Left lung (tissue), 4 donors: ENCODE measurements at regions not wholly inside any gene's neighbourhood (a gene's known extent, or its start where the extent isn't known, plus 50 kb on each side); places are given as distances from the start of the nearest gene placed in this dataset.
A peak's percentile ranks its signal among the peaks of the same experiment; 100 is the strongest.

Experiments
- ATAC-seq: fragments of 200-7000 bp; cut with Tn5 transposase; one replicate; pipeline ENCODE4 v1.9.1; 2020; ENCODE audit warnings: moderate library complexity
- DNase-seq, 4 donors: peaks; one replicate each; pipeline ENCODE4 v3.0.0-alpha.2; 2013 to 2020
- H3K27ac ChIP-seq, 2 donors: fragments of 200-600 bp; sonication (generic) in 1 of 2; one replicate each; pipeline versions ENCODE4 v1.5.0 to v1.8.0; 2020 to 2021
- H3K27me3 ChIP-seq, 2 donors: fragments of 200-600 bp; sonication (generic) in 1 of 2; one replicate each; pipeline versions ENCODE4 v1.5.0 to v1.8.0; 2020 to 2021
- H3K36me3 ChIP-seq, 2 donors: fragments of 200-600 bp; sonication (generic) in 1 of 2; one replicate each; pipeline versions ENCODE4 v1.5.0 to v1.8.0; 2020 to 2021
- H3K4me1 ChIP-seq, 2 donors: fragments of 200-600 bp; one replicate each; pipeline ENCODE4 v1.8.0; 2021
- H3K4me3 ChIP-seq, 2 donors: fragments of 200-600 bp; sonication (generic) in 1 of 2; one replicate each; pipeline versions ENCODE4 v1.5.0 to v1.8.0; 2020 to 2021; ENCODE audit warnings: mild to moderate bottlenecking in 1 of 2
- H3K9me3 ChIP-seq, 2 donors: fragments of 200-600 bp; sonication (generic) in 1 of 2; one replicate each; pipeline versions ENCODE4 v1.5.0 to v1.8.0; 2020 to 2021
- CTCF ChIP-seq, 2 donors: fragments of 200-600 bp; sonication (generic) in 1 of 2; IDR thresholded peaks; one replicate each; pipeline versions ENCODE4 v1.5.0 to v1.8.0; 2021; ENCODE audit warnings: antibody characterized with exemption in 2 of 2
- intact Hi-C, 2 donors: fragments of 100-400 bp; cut with DNase I; formaldehyde crosslinking; loops; one replicate each; pipeline versions ENCODE4 v1.11.2 to v1.14.2; 2022
- donor health status: DM: no; HTN: yes; CAD: no.
- donor health status: DM: no; HTN: no; CAD: no.

- no peak for TF ChIP-seq CTCF (IDR thresholded peaks at IDR 0.05)
- H3K27ac ChIP-seq: no peak overlapping the region
- H3K27me3 ChIP-seq: no peaks in the 10 kb centered on the region
- no peaks in the 10 kb centered on the region for H3K4me1 ChIP-seq
- ATAC-seq (no peak), DNase-seq (no peak)
- no peaks in the 10 kb centered on the region for H3K36me3 ChIP-seq
- peaks cover 0 to 4% of the 10 kb centered on the region in 2 donors for H3K9me3 ChIP-seq
- intact Hi-C loops: no loop called here
- no peak overlapping the region for H3K4me3 ChIP-seq
These were observed 611.9 kb upstream of the CDH11 start for GRCh38 chr16:65733721-65734120.

GRCh38 chr16:65731833-65732232 is 610.0 kb upstream of the CDH11 start:
- intact Hi-C loops: no loop called here
- no peaks in the 10 kb centered on the region for H3K36me3 ChIP-seq
- no peak for ATAC-seq
- peaks cover 0 to 4% of the 10 kb centered on the region in 2 donors for H3K9me3 ChIP-seq
- no peaks in the 10 kb centered on the region for H3K4me1 ChIP-seq
- DNase-seq: no peak
- H3K27ac ChIP-seq: no peak overlapping the region
- TF ChIP-seq CTCF (IDR thresholded peaks at IDR 0.05): no peak
- H3K4me3 ChIP-seq: no peak overlapping the region
- no peaks in the 10 kb centered on the region for H3K27me3 ChIP-seq

GRCh38 chr16:65728652-65729051 is 606.8 kb upstream of the CDH11 start:
- ATAC-seq (no peak), DNase-seq (no peak)
- Histone ChIP-seq H3K4me1 (no peaks in the 10 kb centered on the region), H3K4me3 (no peak overlapping the region), H3K36me3 (no peaks in the 10 kb centered on the region), H3K9me3 (peaks cover 0 to 4% of the 10 kb centered on the region in 2 donors), H3K27me3 (no peaks in the 10 kb centered on the region), H3K27ac (no peak overlapping the region)
- intact Hi-C loops: no loop called here
- TF ChIP-seq CTCF (IDR thresholded peaks at IDR 0.05): no peak

- ATAC-seq: peak; percentile 47
- Histone ChIP-seq H3K4me1 (no peaks in the 10 kb centered on the region), H3K9me3 (peaks cover 0 to 4% of the 10 kb centered on the region in 2 donors), H3K27me3 (no peaks in the 10 kb centered on the region), H3K36me3 (no peaks in the 10 kb centered on the region), H3K4me3 (no peak overlapping the region), H3K27ac (no peak overlapping the region)
- DNase-seq: peak in 1 of 4 donors; percentile 74
- intact Hi-C loops: no loop called here
- TF ChIP-seq CTCF (IDR thresholded peaks at IDR 0.05): no peak
These were observed 606.3 kb upstream of the CDH11 start for GRCh38 chr16:65728167-65728566.

- TF ChIP-seq CTCF (IDR thresholded peaks at IDR 0.05): no peak
- intact Hi-C loops: no loop called here
- Histone ChIP-seq H3K9me3 (peaks cover 0 to 4% of the 10 kb centered on the region in 2 donors), H3K4me1 (no peaks in the 10 kb centered on the region), H3K36me3 (no peaks in the 10 kb centered on the region), H3K27me3 (no peaks in the 10 kb centered on the region), H3K27ac (no peak overlapping the region), H3K4me3 (no peak overlapping the region)
- ATAC-seq (no peak), DNase-seq (no peak)
These were observed 605.8 kb upstream of the CDH11 start for GRCh38 chr16:65727534-65728137.
